ENCODE measurements at regions not wholly inside any gene's neighbourhood (a gene's known extent, or its start where the extent isn't known, plus 50 kb on each side); places are given as distances from the start of the nearest gene placed in this dataset.

DNA sequence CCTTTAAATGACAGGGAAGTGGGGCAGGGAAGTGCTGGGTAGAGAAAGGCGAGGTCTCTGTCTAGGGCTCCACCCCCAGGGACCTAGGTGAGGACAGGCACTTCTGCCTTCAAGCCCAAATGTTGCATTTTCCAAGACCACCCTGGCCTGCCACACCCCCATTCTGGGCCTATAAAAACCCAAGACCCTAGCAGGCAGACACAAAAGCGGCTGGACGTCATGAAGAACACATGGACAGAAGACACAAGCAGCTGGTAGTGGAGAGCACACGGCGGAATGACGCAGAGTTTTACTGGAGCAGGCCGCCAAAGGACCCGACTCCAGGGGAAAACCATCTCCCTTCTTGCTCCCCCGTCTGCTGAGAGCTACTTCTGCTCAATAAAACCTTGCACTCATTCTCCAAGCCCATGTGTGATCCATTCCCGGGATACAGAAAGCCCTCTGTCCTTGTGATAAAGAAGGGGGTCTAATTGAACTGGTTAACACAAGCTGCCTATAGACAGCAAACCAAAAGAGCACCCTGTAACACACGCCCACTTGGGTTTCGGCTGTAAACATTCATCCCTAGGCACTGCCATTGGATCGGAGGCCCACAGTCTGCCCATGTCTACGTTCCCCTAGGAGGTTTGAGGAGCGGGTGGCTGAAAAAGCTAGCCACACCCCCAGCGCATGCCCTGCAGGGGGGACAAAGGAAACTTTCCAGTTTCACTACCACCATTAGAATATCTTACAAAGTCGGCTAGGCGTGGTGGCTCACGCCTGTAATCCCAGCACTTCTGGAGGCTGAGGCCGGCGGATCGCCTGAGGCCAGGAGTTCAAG, 622.2 kb upstream of the SALL1 start:
- Histone ChIP-seq H2AFZ (ENCODE audit: low read depth, low read length) (no peak overlapping the region), H3K4me3 (ENCODE audit: low read length) (no peak overlapping the region)
- no peak for TF ChIP-seq EZH2phosphoT487 (IDR thresholded peaks at IDR 0.05; ENCODE audit: low read depth)
- TF ChIP-seq, protein P1, sequence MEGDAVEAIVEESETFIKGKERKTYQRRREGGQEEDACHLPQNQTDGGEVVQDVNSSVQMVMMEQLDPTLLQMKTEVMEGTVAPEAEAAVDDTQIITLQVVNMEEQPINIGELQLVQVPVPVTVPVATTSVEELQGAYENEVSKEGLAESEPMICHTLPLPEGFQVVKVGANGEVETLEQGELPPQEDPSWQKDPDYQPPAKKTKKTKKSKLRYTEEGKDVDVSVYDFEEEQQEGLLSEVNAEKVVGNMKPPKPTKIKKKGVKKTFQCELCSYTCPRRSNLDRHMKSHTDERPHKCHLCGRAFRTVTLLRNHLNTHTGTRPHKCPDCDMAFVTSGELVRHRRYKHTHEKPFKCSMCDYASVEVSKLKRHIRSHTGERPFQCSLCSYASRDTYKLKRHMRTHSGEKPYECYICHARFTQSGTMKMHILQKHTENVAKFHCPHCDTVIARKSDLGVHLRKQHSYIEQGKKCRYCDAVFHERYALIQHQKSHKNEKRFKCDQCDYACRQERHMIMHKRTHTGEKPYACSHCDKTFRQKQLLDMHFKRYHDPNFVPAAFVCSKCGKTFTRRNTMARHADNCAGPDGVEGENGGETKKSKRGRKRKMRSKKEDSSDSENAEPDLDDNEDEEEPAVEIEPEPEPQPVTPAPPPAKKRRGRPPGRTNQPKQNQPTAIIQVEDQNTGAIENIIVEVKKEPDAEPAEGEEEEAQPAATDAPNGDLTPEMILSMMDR (IDR thresholded peaks at IDR 0.05; ENCODE audit: low read depth, low read length): no peak

DNA sequence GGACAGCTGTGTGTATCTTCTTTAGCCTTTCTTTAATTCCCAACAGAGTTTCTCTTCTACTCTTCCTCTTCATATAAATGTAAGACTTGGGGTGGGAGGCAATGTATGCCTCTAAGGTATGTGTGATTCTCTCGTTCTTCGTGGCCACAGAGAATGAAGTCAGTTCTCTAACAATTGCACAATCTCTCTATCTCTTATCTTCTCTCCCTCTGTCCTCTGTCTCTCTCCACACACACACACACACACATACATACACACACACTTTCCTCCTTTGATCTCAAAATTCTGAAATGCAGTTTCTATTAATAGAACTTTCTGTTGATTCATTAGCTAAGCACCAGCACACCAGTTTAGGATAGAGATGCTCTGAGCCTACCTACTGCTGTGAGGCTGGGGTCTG, 615.7 kb upstream of the SALL1 start:
- H3K4me3 ChIP-seq (ENCODE audit: low read length): no peak overlapping the region
- H3K9me3 ChIP-seq (ENCODE audit: insufficient read depth, low read length): no peaks in the 10 kb centered on the region
- H3K36me3 ChIP-seq (replicated peaks; ENCODE audit: low read depth, low read length): no peaks in the 10 kb centered on the region
- H2AFZ ChIP-seq (ENCODE audit: low read depth, low read length): no peak overlapping the region
- H3K27me3 ChIP-seq (ENCODE audit: low read depth, low read length): no peaks in the 10 kb centered on the region; the same call in 1 of the 2 replicates
- no peak overlapping the region for H3K4me2 ChIP-seq (ENCODE audit: low read length)
- no peaks in the 10 kb centered on the region for H4K20me1 ChIP-seq (ENCODE audit: insufficient read depth, low read length)
- no peaks in the 10 kb centered on the region for H3K79me2 ChIP-seq (ENCODE audit: low read length)
- H3K9ac ChIP-seq (ENCODE audit: low read length): no peak overlapping the region
- H3K4me1 ChIP-seq (ENCODE audit: low read length): no peaks in the 10 kb centered on the region
- H3K27ac ChIP-seq (ENCODE audit: low read length): no peak overlapping the region
- no peak for TF ChIP-seq EZH2phosphoT487 (IDR thresholded peaks at IDR 0.05; ENCODE audit: low read depth)
- TF ChIP-seq, protein P1 (IDR thresholded peaks at IDR 0.05; ENCODE audit: low read depth, low read length): no peak

More for the DNA sequence above, 622.2 kb upstream of the SALL1 start:
- Histone ChIP-seq H3K9me3 (ENCODE audit: insufficient read depth, low read length) (no peaks in the 10 kb centered on the region), H3K27me3 (ENCODE audit: low read depth, low read length) (no peaks in the 10 kb centered on the region; the same call in 1 of the 2 replicates), H3K4me1 (ENCODE audit: low read length) (no peaks in the 10 kb centered on the region), H3K27ac (ENCODE audit: low read length) (no peak overlapping the region), H3K4me2 (ENCODE audit: low read length) (no peak overlapping the region), H3K9ac (ENCODE audit: low read length) (no peak overlapping the region), H4K20me1 (ENCODE audit: insufficient read depth, low read length) (no peaks in the 10 kb centered on the region), H3K36me3 (replicated peaks; ENCODE audit: low read depth, low read length) (no peaks in the 10 kb centered on the region), H3K79me2 (ENCODE audit: low read length) (no peaks in the 10 kb centered on the region)

DNA sequence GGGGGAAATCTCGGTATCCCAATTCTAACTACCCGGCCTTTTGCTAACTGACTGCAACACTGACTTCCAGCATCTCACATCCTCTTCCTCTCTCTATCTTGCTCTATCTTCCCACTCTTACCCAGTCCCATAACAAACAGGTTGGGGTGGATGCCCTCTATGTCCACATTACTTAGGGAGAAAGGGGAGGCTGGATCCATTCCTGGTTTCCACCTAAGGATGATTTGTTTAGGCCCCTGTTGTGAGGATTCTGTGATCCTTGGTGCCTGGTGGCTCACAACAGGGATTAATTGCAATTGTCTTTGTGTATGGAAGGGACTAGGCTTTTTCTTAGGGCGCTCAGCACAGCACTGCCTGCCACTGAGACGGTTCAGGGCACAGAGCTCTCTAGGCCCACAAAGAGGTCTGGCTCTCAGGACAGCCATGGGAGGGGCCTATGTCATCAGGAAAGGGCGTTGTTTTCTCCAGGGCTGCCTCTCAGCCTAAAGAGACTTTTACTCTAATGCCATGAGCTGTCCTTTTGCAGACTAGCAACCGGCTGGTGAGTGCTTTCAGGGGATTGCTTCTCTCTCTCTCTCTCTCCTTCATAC, 612.1 kb upstream of the SALL1 start:
- Histone ChIP-seq H2AFZ (ENCODE audit: low read depth, low read length) (no peak overlapping the region), H3K4me2 (ENCODE audit: low read length) (no peak overlapping the region), H3K27ac (ENCODE audit: low read length) (no peak overlapping the region), H3K4me3 (ENCODE audit: low read length) (no peak overlapping the region), H3K27me3 (ENCODE audit: low read depth, low read length) (peaks cover 15% of the 10 kb centered on the region), H3K9me3 (ENCODE audit: insufficient read depth, low read length) (no peaks in the 10 kb centered on the region), H3K36me3 (replicated peaks; ENCODE audit: low read depth, low read length) (no peaks in the 10 kb centered on the region), H3K4me1 (ENCODE audit: low read length) (no peaks in the 10 kb centered on the region), H3K9ac (ENCODE audit: low read length) (no peak overlapping the region), H4K20me1 (ENCODE audit: insufficient read depth, low read length) (no peaks in the 10 kb centered on the region), H3K79me2 (ENCODE audit: low read length) (no peaks in the 10 kb centered on the region)
- TF ChIP-seq, protein P1 (IDR thresholded peaks at IDR 0.05; ENCODE audit: low read depth, low read length): no peak
- TF ChIP-seq EZH2phosphoT487 (IDR thresholded peaks at IDR 0.05; ENCODE audit: low read depth): no peak
